ENCODE measurements at regions not wholly inside any gene's neighbourhood (a gene's known extent, or its start where the extent isn't known, plus 50 kb on each side); places are given as distances from the start of the nearest gene placed in this dataset.
"Not testable (repeated sequence)": the region's sequence is repeated elsewhere in the genome, so short reads cannot be mapped to it uniquely, and the experiment has no call there.

DNA sequence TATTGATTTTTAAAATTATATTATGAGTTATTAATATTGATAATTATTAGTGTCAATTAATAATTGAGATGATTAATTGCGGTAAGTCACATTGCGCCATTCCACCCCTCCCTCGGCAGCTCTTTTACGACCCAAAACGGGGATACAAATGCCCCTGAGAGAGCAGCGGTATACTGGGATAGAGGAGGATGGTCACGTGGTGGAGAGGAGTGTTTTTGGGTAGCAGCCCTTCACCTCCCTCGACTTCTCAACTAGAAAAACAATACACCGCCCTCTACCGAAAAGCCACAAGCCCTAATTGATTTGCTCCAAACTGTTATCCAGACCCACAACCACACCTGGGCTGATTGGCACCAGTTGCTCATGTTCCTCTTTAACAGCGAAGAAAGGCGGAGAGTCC, 71.0 kb downstream of the DAPL1 start:
- H3K27ac Mint-ChIP-seq (ENCODE audit: unreplicated experiment); intact Hi-C loops (cut with micrococcal nuclease; ENCODE audit: unreplicated experiment); H3K9me3 Mint-ChIP-seq (ENCODE audit: low read depth, unreplicated experiment); H3K36me3 Mint-ChIP-seq (ENCODE audit: insufficient read depth, unreplicated experiment); DNase-seq; H3K4me3 Mint-ChIP-seq (ENCODE audit: low read depth, unreplicated experiment); H3K27me3 Mint-ChIP-seq (ENCODE audit: unreplicated experiment); CTCF ChIA-PET; H3K4me1 Mint-ChIP-seq (ENCODE audit: low read depth, unreplicated experiment); BruUV-seq (replicated peaks): not testable (repeated sequence)

DNA sequence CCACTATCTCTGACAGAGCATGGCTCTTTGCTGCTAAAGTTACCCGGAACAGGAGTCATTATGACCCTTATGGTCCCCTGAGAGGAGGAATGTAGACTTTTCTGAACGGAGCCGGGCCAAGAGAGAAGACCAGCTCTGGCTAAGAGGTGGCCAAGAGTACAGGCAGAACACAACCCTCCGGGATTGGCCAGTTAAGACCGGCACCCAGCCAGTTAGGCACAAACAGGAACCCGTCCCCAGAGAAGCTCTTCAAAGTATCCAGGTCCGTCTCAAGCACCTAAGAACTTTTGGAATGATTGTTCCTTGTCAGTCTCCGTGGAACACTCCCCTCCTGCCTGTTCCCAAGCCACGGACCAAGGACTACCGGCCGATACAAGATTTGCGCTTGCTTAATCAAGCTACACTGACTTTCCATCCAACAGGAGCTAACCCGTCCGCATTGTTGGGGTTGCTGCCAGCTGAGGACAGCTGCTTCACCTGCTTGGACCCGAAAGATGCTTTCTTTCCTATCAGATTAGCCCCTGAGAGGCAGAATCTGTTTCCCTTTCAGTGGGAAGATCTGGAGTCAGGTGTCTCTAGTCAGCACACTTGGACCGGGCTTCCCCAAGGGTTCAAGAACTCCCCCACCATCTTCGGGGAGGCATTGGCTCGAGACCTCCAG, 72.5 kb downstream of the DAPL1 start:
- CTCF ChIA-PET; H3K9me3 Mint-ChIP-seq (ENCODE audit: low read depth, unreplicated experiment); H3K36me3 Mint-ChIP-seq (ENCODE audit: insufficient read depth, unreplicated experiment); BruUV-seq (replicated peaks); intact Hi-C loops (cut with micrococcal nuclease; ENCODE audit: unreplicated experiment); H3K27me3 Mint-ChIP-seq (ENCODE audit: unreplicated experiment); H3K4me3 Mint-ChIP-seq (ENCODE audit: low read depth, unreplicated experiment); H3K27ac Mint-ChIP-seq (ENCODE audit: unreplicated experiment); H3K4me1 Mint-ChIP-seq (ENCODE audit: low read depth, unreplicated experiment); DNase-seq: not testable (repeated sequence)

DNA sequence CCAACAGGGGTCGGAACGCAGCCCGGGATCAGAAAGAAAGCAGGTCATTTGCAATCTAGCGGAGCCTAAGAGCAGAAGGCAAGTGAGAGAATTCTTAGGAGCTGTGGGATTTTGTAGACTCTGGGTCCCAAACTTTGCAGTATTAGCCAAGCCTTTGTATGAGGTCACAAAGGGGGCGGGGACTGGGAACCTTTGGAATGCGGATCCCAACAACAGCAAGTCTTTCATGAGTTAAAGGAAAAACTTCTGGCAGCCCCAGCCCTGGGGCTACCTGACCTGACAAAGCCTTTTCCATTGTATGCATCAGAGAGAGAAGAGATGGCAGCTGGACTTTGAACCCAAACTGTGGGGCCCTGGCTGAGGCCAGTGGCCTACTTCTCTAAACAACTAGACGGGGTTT, 73.3 kb downstream of the DAPL1 start:
- H3K27me3 Mint-ChIP-seq (ENCODE audit: unreplicated experiment); H3K36me3 Mint-ChIP-seq (ENCODE audit: insufficient read depth, unreplicated experiment); H3K27ac Mint-ChIP-seq (ENCODE audit: unreplicated experiment); intact Hi-C loops (cut with micrococcal nuclease; ENCODE audit: unreplicated experiment); BruUV-seq (replicated peaks); CTCF ChIA-PET; H3K9me3 Mint-ChIP-seq (ENCODE audit: low read depth, unreplicated experiment); H3K4me3 Mint-ChIP-seq (ENCODE audit: low read depth, unreplicated experiment); H3K4me1 Mint-ChIP-seq (ENCODE audit: low read depth, unreplicated experiment): not testable (repeated sequence)
- DNase-seq, result peak; percentile 56

DNA sequence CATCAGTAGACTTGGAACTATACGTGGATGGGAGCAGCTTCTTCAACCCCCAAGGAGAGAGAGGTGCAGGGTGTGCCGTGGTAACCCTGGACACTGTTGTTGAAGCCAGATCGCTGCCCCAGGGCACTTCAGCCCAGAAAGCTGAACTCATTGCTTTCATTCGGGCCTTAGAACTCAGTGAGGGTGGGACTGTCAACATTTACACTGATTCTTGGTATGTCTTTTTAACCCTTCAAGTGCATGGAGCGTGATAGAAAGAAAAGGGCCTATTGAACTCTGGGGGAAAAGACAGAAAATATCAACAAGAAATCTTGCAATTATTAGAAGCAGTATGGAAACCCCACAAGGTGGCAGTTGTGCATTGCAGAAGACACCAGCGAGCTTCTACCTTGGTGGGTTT, 74.0 kb downstream of the DAPL1 start:
- H3K27ac Mint-ChIP-seq (ENCODE audit: unreplicated experiment); intact Hi-C loops (cut with micrococcal nuclease; ENCODE audit: unreplicated experiment): not testable (repeated sequence)

DNA sequence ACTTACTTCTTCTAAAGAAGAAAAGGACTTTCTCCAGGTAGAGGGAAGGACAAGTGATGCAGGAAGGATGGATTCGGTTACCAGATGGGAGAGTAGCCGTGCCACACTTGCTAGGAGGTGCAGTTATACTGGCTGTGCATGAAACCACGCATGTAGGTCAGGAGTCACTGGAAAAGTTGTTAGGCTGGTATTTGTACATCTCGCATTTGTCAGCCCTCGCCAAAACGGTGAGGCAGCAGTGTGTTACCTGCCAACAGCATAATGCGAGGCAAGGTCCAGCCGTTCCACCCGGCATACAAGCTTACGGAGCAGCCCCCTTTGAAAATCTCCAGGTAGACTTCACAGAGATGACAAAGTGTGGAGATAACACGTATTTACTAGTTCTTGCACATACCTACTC, 74.5 kb downstream of the DAPL1 start:
- H3K27me3 Mint-ChIP-seq (ENCODE audit: unreplicated experiment); H3K27ac Mint-ChIP-seq (ENCODE audit: unreplicated experiment); H3K4me1 Mint-ChIP-seq (ENCODE audit: low read depth, unreplicated experiment); CTCF ChIA-PET; H3K36me3 Mint-ChIP-seq (ENCODE audit: insufficient read depth, unreplicated experiment); H3K4me3 Mint-ChIP-seq (ENCODE audit: low read depth, unreplicated experiment); BruUV-seq (replicated peaks); DNase-seq; intact Hi-C loops (cut with micrococcal nuclease; ENCODE audit: unreplicated experiment); H3K9me3 Mint-ChIP-seq (ENCODE audit: low read depth, unreplicated experiment): not testable (repeated sequence)

More for the DNA sequence above, 74.0 kb downstream of the DAPL1 start:
- H3K4me1 Mint-ChIP-seq (ENCODE audit: low read depth, unreplicated experiment); H3K9me3 Mint-ChIP-seq (ENCODE audit: low read depth, unreplicated experiment); H3K36me3 Mint-ChIP-seq (ENCODE audit: insufficient read depth, unreplicated experiment); DNase-seq; H3K27me3 Mint-ChIP-seq (ENCODE audit: unreplicated experiment); H3K4me3 Mint-ChIP-seq (ENCODE audit: low read depth, unreplicated experiment); CTCF ChIA-PET; BruUV-seq (replicated peaks): not testable (repeated sequence)

DNA sequence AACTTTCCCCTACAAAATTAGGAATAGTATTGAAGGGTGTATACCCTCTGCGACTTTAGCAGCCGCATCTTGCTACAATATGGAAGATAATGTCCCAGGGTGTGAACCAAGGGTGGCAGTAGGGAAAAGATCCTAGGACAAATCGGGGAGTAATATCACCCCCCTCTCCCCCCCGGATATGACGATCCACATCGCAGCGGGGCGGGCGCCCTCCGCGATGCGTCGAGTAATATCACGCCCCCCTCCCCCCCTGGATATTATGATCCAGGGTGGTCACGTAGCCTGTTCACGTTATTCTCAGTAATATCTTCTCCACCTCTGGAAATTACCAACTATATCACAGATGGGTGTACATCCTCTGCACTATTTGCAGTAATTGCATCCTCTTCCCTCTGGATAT, 82.9 kb downstream of the DAPL1 start:
- intact Hi-C loops (cut with micrococcal nuclease; ENCODE audit: unreplicated experiment), result no loop called here
- Mint-ChIP-seq H3K4me3 (ENCODE audit: low read depth, unreplicated experiment) (no peak overlapping the region), H3K27me3 (ENCODE audit: unreplicated experiment) (peaks cover 42% of the 10 kb centered on the region), H3K27ac (ENCODE audit: unreplicated experiment) (no peak overlapping the region), H3K4me1 (ENCODE audit: low read depth, unreplicated experiment) (no peaks in the 10 kb centered on the region), H3K36me3 (ENCODE audit: insufficient read depth, unreplicated experiment) (no peaks in the 10 kb centered on the region), H3K9me3 (ENCODE audit: low read depth, unreplicated experiment) (no peaks in the 10 kb centered on the region)
- DNase-seq, result no peak
- TF ChIP-seq, protein P1, sequence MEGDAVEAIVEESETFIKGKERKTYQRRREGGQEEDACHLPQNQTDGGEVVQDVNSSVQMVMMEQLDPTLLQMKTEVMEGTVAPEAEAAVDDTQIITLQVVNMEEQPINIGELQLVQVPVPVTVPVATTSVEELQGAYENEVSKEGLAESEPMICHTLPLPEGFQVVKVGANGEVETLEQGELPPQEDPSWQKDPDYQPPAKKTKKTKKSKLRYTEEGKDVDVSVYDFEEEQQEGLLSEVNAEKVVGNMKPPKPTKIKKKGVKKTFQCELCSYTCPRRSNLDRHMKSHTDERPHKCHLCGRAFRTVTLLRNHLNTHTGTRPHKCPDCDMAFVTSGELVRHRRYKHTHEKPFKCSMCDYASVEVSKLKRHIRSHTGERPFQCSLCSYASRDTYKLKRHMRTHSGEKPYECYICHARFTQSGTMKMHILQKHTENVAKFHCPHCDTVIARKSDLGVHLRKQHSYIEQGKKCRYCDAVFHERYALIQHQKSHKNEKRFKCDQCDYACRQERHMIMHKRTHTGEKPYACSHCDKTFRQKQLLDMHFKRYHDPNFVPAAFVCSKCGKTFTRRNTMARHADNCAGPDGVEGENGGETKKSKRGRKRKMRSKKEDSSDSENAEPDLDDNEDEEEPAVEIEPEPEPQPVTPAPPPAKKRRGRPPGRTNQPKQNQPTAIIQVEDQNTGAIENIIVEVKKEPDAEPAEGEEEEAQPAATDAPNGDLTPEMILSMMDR (IDR thresholded peaks at IDR 0.05; ENCODE audit: unreplicated experiment), result no peak
- CTCF ChIA-PET, result no interaction called here
- no TSS peak for BruUV-seq (replicated peaks)
